HCT116 (cell line): ENCODE measurements at regions not wholly inside any gene's neighbourhood (a gene's known extent, or its start where the extent isn't known, plus 50 kb on each side); places are given as distances from the start of the nearest gene placed in this dataset.

Experiments
- ATAC-seq: fragments of 200-7000 bp; cut with Tn5 transposase; 2 replicates; pipeline ENCODE4 v1.9.1; 2020; ENCODE audit warnings: mild to moderate bottlenecking, moderate library complexity
- BruUV-seq: library from RNA; stranded (reverse); fragments of 400-500 nt; replicated peaks from 2 replicates; lab custom pipeline; 2021; lab: Mats Ljungman, UMichigan
- CTCF ChIA-PET: fragments of 300-600 bp; sonication (Branson Sonifier 250); formaldehyde crosslinking; loops from one replicate; lab custom pipeline; 2021; ENCODE audit warnings: antibody characterized with exemption; lab: Charles Lee
- POLR2A ChIA-PET: fragments of 300-600, 350-600 bp; sonication (Branson Sonifier 250); formaldehyde crosslinking; loops from one replicate; lab custom pipeline; 2021; ENCODE audit warnings: antibody characterized with exemption; lab: Charles Lee
- RAD21 ChIA-PET, 2 experiments: fragments of 300-600 bp; sonication (Branson Sonifier 250); formaldehyde crosslinking; loops; one replicate each; lab custom pipeline; 2023; ENCODE audit warnings: low total read pairs in 2 of 2; ENCODE audit not compliant: uncharacterized antibody in 2 of 2, unreplicated experiment in 2 of 2, low non-redundant PET in 1 of 2; lab: Charles Lee
- DNase-seq: peaks from one replicate; pipeline ENCODE4 v3.0.0-alpha.2; 2010; ENCODE audit warnings: low read depth, low spot score
- H2AFZ ChIP-seq: fragments of 200-600 bp; shearing (Covaris generic), sonication (generic); 2 replicates; pipeline ENCODE4 v1.6.1; 2017; ENCODE audit warnings: low read depth, mixed run types, mixed read lengths, antibody characterized with exemption, low read length; ENCODE audit not compliant: poor library complexity, severe bottlenecking
- H3K27ac ChIP-seq: 2 replicates; pipeline ENCODE4 v1.5.1; 2012; ENCODE audit warnings: low read depth, low read length
- H3K27me3 ChIP-seq: fragments of 200-600 bp; sonication (generic); 2 replicates; pipeline ENCODE4 v1.6.1; 2016; ENCODE audit warnings: mixed run types, low read length, mixed read lengths; ENCODE audit not compliant: insufficient read depth
- H3K36me3 ChIP-seq, 2 experiments: fragments of 200-500 bp in 1 of 2; fragments of 200-600 bp in 1 of 2; sonication (Bioruptor generic) in 1 of 2; sonication (generic) in 1 of 2; 2 replicates each; pipeline versions ENCODE4 v1.5.1 to v1.6.1; 2014 to 2016; ENCODE audit warnings: low read length in 2 of 2, inconsistent platforms in 1 of 2, mixed read lengths in 1 of 2, mixed run types in 1 of 2; ENCODE audit not compliant: insufficient read depth in 2 of 2, control insufficient read depth in 1 of 2
- H3K4me1 ChIP-seq, 2 experiments: fragments of 200-600 bp in 1 of 2; sonication (generic) in 1 of 2; 2 replicates each; pipeline versions ENCODE4 v1.5.1 to v1.6.1; 2012 to 2017; ENCODE audit warnings: low read length in 2 of 2, inconsistent platforms in 1 of 2, mild to moderate bottlenecking in 1 of 2, mixed read lengths in 1 of 2, mixed run types in 1 of 2, moderate library complexity in 1 of 2; ENCODE audit not compliant: insufficient read depth in 2 of 2, control insufficient read depth in 1 of 2
- H3K4me2 ChIP-seq: fragments of 200-600 bp; sonication (generic); 2 replicates; pipeline ENCODE4 v1.6.1; 2017; ENCODE audit warnings: mixed run types, low read length, mixed read lengths
- H3K4me3 ChIP-seq, 2 experiments: fragments of 200-600 bp in 1 of 2; sonication (generic) in 1 of 2; replicated peaks in 1 of 2; 2 replicates each; pipeline ENCODE4 v1.5.1; 2011 to 2016; ENCODE audit warnings: low read length in 2 of 2, control low read depth in 1 of 2, low read depth in 1 of 2, mild to moderate bottlenecking in 1 of 2, mixed read lengths in 1 of 2, mixed run types in 1 of 2
- H3K79me2 ChIP-seq: fragments of 200-600 bp; sonication (generic); 2 replicates; pipeline ENCODE4 v1.6.1; 2017; ENCODE audit warnings: mild to moderate bottlenecking, mixed run types, low read length, moderate library complexity, mixed read lengths; ENCODE audit not compliant: insufficient read depth
- H3K9ac ChIP-seq: fragments of 200-600 bp; sonication (generic); 2 replicates; pipeline ENCODE4 v1.6.1; 2016; ENCODE audit warnings: low read length, mixed read lengths
- H3K9me2 ChIP-seq: fragments of 200-600 bp; sonication (generic), shearing (Covaris generic); 2 replicates; pipeline ENCODE4 v1.6.1; 2017; ENCODE audit warnings: mixed run types, mild to moderate bottlenecking, moderate library complexity; ENCODE audit not compliant: insufficient read depth
- H3K9me3 ChIP-seq, 2 experiments: fragments of 200-500 bp in 1 of 2; fragments of 200-600 bp in 1 of 2; sonication (Bioruptor generic) in 1 of 2; sonication (generic) in 1 of 2; 2 replicates each; pipeline ENCODE4 v1.6.1; 2014 to 2017; ENCODE audit warnings: low read length in 2 of 2, mixed read lengths in 2 of 2, inconsistent platforms in 1 of 2, low read depth in 1 of 2, mild to moderate bottlenecking in 1 of 2, mixed run types in 1 of 2, moderate library complexity in 1 of 2; ENCODE audit not compliant: control insufficient read depth in 1 of 2, insufficient read depth in 1 of 2
- H4K20me1 ChIP-seq: fragments of 200-600 bp; sonication (generic), shearing (Covaris generic); 2 replicates; pipeline ENCODE4 v1.6.1; 2017; ENCODE audit warnings: mixed run types, mild to moderate bottlenecking, moderate library complexity; ENCODE audit not compliant: insufficient read depth
- CEBPB ChIP-seq: IDR thresholded peaks from 2 replicates; pipeline ENCODE4 v1.6.1; 2012; ENCODE audit warnings: low read depth
- EGR1 ChIP-seq: IDR thresholded peaks from 2 replicates; pipeline ENCODE4 v1.6.1; 2012; ENCODE audit warnings: low read depth
- EZH2 ChIP-seq: fragments of 200-600 bp; sonication (generic); IDR thresholded peaks from 2 replicates; pipeline ENCODE4 v1.6.1; 2017; ENCODE audit warnings: antibody characterized with exemption, mixed run types
- EZH2phosphoT487 ChIP-seq: fragments of 200-600 bp; IDR thresholded peaks from 2 replicates; pipeline ENCODE4 v1.6.1; 2018; ENCODE audit warnings: antibody characterized with exemption, borderline replicate concordance
- RAD21 ChIP-seq: IDR thresholded peaks from 2 replicates; pipeline ENCODE4 v1.6.1; 2012; ENCODE audit warnings: low read depth, mild to moderate bottlenecking
- TCF7L2 ChIP-seq: IDR thresholded peaks from 2 replicates; pipeline ENCODE4 v1.7.0; 2011; ENCODE audit warnings: borderline replicate concordance, inconsistent platforms; ENCODE audit not compliant: insufficient read depth, insufficient read length; ENCODE audit errors: extremely low read depth
- YY1 ChIP-seq: IDR thresholded peaks from 2 replicates; pipeline ENCODE4 v1.6.1; 2011; ENCODE audit warnings: low read length, low read depth, moderate library complexity, mild to moderate bottlenecking; ENCODE audit not compliant: insufficient replicate concordance; ENCODE audit errors: extremely low read depth
- ZNF274 ChIP-seq: fragments of 200-500 bp; sonication (Bioruptor generic); IDR thresholded peaks from 2 replicates; pipeline ENCODE4 v1.6.1; 2014; ENCODE audit warnings: mild to moderate bottlenecking, low read depth, low read length, inconsistent platforms
- intact Hi-C: fragments of 100-400 bp; cut with micrococcal nuclease; formaldehyde crosslinking; loops from 2 replicates; pipeline ENCODE4 v1.10.0; 2022
- TF ChIP-seq, protein P1 (sequence below): IDR thresholded peaks from 2 replicates; pipeline ENCODE4 v1.6.1; 2012
- TF ChIP-seq, protein P2 (sequence below): IDR thresholded peaks from 2 replicates; pipeline ENCODE4 v1.6.1; 2012; ENCODE audit warnings: low read depth

- Histone ChIP-seq H3K27ac (no peak overlapping the region), H3K9me3 (no peaks in the 10 kb centered on the region), H3K79me2 (no peaks in the 10 kb centered on the region), H4K20me1 (no peaks in the 10 kb centered on the region), H2AFZ (no peak overlapping the region), H3K4me2 (no peak overlapping the region), H3K4me3 (no peak overlapping the region), H3K36me3 (no peaks in the 10 kb centered on the region), H3K4me1 (no peaks in the 10 kb centered on the region), H3K9me2 (no peaks in the 10 kb centered on the region), H3K9ac (no peak overlapping the region), H3K27me3 (no peaks in the 10 kb centered on the region)
- ATAC-seq (no peak), DNase-seq (no peak)
- BruUV-seq = no TSS peak
- POLR2A ChIA-PET = no interaction called here
- no peak for TF ChIP-seq EZH2phosphoT487
- no peak for TF ChIP-seq RAD21
- TF ChIP-seq, protein P1, sequence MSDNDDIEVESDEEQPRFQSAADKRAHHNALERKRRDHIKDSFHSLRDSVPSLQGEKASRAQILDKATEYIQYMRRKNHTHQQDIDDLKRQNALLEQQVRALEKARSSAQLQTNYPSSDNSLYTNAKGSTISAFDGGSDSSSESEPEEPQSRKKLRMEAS = no peak
- TF ChIP-seq, protein P2, sequence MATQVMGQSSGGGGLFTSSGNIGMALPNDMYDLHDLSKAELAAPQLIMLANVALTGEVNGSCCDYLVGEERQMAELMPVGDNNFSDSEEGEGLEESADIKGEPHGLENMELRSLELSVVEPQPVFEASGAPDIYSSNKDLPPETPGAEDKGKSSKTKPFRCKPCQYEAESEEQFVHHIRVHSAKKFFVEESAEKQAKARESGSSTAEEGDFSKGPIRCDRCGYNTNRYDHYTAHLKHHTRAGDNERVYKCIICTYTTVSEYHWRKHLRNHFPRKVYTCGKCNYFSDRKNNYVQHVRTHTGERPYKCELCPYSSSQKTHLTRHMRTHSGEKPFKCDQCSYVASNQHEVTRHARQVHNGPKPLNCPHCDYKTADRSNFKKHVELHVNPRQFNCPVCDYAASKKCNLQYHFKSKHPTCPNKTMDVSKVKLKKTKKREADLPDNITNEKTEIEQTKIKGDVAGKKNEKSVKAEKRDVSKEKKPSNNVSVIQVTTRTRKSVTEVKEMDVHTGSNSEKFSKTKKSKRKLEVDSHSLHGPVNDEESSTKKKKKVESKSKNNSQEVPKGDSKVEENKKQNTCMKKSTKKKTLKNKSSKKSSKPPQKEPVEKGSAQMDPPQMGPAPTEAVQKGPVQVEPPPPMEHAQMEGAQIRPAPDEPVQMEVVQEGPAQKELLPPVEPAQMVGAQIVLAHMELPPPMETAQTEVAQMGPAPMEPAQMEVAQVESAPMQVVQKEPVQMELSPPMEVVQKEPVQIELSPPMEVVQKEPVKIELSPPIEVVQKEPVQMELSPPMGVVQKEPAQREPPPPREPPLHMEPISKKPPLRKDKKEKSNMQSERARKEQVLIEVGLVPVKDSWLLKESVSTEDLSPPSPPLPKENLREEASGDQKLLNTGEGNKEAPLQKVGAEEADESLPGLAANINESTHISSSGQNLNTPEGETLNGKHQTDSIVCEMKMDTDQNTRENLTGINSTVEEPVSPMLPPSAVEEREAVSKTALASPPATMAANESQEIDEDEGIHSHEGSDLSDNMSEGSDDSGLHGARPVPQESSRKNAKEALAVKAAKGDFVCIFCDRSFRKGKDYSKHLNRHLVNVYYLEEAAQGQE = no peak
- intact Hi-C loops = no loop called here
- RAD21 ChIA-PET = no interaction called here
- CTCF ChIA-PET = no interaction called here
Observed at GRCh38 chr2:144219979-144220378, 299.9 kb downstream of the ZEB2 start.

DNA sequence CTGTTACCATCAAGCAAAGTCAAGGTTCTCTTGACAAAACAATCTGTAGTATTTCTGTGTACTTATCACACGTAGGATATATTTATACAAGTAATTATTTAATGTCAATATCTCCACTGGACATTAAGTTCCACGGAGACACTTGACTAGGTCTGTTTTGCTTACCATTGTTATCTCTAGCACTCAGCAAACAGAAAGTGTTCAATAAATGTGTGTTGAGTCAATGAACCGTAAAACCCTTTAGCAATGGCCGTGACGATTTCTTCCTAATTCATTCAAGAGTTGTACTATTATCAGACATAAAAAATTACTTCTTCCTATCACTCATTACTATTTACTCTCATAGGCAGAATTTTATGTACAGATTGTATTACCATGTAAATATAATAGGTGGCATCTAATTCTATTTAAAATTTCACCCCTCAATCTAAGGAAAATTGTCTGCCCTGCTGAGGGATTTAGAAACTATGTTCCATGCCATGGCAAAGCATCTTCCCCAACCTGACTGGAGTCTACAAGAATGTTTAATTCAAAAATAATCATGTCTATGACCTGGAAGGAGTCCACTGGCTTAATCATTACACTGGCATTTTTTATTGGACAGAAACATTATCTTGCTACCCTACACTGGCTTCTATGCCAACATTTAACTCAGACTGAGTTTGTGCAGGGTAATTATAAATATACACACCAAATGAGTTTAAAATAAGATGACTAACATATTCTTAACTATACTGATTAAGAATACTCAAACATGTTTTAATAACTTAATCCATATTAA lies 301.9 kb downstream of the ZEB2 start:
- RAD21 ChIA-PET = no interaction called here
- Histone ChIP-seq H3K9me2 (no peaks in the 10 kb centered on the region), H3K4me3 (no peak overlapping the region)
- CTCF ChIA-PET = no interaction called here
- no peak for TF ChIP-seq EZH2
- no peak for TF ChIP-seq TCF7L2
- TF ChIP-seq CEBPB = no peak
- no peak for TF ChIP-seq EGR1
- no peak for TF ChIP-seq ZNF274
- no peak for TF ChIP-seq YY1
- TF ChIP-seq, all 23 proteins: peak for 0
- no peaks in the 10 kb centered on the region for H3K4me1 ChIP-seq
- no TSS peak for BruUV-seq
- ATAC-seq = no peak
- intact Hi-C loops = no loop called here
- POLR2A ChIA-PET = no interaction called here
- no peaks in the 10 kb centered on the region for H3K79me2 ChIP-seq
- H2AFZ ChIP-seq = no peak overlapping the region
- no peak for DNase-seq
- no peak overlapping the region for H3K27ac ChIP-seq
- no peaks in the 10 kb centered on the region for H4K20me1 ChIP-seq
- no peaks in the 10 kb centered on the region for H3K27me3 ChIP-seq
- no peak overlapping the region for H3K4me2 ChIP-seq
- no peaks in the 10 kb centered on the region for H3K36me3 ChIP-seq
- H3K9ac ChIP-seq = no peak overlapping the region
- H3K9me3 ChIP-seq = no peaks in the 10 kb centered on the region
